GM12873 (cell line): ENCODE measurements at regions not wholly inside any gene's neighbourhood (a gene's known extent, or its start where the extent isn't known, plus 50 kb on each side); places are given as distances from the start of the nearest gene placed in this dataset.

Source experiments
- TF ChIP-seq, protein P1 (sequence below): IDR thresholded peaks from 2 replicates; pipeline ENCODE4 v1.5.1; 2012; ENCODE audit warnings: low read depth, mild to moderate bottlenecking, moderate library complexity, low read length, control low read depth; ENCODE audit not compliant: insufficient read depth; ENCODE audit errors: missing control alignments

GRCh38 chr6:140176306-140176705 is 801.9 kb upstream of the CITED2 start:
- TF ChIP-seq, protein P1, sequence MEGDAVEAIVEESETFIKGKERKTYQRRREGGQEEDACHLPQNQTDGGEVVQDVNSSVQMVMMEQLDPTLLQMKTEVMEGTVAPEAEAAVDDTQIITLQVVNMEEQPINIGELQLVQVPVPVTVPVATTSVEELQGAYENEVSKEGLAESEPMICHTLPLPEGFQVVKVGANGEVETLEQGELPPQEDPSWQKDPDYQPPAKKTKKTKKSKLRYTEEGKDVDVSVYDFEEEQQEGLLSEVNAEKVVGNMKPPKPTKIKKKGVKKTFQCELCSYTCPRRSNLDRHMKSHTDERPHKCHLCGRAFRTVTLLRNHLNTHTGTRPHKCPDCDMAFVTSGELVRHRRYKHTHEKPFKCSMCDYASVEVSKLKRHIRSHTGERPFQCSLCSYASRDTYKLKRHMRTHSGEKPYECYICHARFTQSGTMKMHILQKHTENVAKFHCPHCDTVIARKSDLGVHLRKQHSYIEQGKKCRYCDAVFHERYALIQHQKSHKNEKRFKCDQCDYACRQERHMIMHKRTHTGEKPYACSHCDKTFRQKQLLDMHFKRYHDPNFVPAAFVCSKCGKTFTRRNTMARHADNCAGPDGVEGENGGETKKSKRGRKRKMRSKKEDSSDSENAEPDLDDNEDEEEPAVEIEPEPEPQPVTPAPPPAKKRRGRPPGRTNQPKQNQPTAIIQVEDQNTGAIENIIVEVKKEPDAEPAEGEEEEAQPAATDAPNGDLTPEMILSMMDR: no peak

- TF ChIP-seq, protein P1: no peak
Measured at GRCh38 chr6:140175486-140175885, 801.0 kb upstream of the CITED2 start.

DNA sequence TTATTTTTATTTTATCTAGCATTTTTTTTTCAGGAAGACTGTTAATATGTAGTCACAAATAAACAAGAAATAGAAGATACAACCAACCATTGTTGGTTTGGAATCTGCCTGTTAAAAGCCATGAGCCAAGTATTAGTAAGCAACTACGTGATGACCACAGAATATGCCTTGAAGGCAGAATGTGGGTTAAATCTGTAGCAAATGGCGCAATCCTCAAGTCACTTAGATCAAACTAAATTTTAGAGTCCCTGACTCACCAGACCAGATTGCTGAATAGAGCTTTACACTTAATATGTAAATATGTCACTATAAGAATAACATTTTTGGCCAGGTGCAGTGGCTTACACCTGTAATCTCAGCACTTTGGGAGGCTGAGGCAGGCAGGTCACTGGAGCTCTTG is 800.1 kb upstream of the CITED2 start:
- TF ChIP-seq, protein P1: no peak

DNA sequence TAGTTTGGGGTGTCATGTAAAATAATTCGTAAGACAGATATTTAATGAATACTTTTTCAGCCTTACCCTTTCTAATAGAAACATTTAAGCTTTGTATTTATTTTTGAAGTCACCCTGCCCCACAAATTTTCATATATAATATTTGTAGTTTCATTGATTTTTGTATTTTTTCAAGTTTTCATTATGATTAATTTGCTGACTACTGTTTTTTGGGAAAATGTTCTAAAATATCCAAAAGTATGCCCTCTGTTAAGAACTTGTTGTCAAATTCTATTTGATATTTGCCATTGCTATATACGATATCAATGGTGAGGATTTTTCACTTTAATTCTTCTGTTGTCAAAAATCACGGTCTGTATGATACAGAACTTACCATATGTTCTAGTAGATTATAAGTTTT is 793.9 kb upstream of the CITED2 start:
- TF ChIP-seq, protein P1: no peak

GRCh38 chr6:140160909-140161308 is 786.5 kb upstream of the CITED2 start:
- TF ChIP-seq, protein P1: no peak

- TF ChIP-seq, protein P1: no peak
Measured at GRCh38 chr6:140160494-140160893, 786.0 kb upstream of the CITED2 start.

- TF ChIP-seq, protein P1: no peak
Measured at GRCh38 chr6:140156131-140156530, 781.7 kb upstream of the CITED2 start.
